Hepatocyte (in vitro differentiated cells): ENCODE measurements at regions not wholly inside any gene's neighbourhood (a gene's known extent, or its start where the extent isn't known, plus 50 kb on each side); places are given as distances from the start of the nearest gene placed in this dataset.

Experiments
- DNase-seq: peaks from one replicate; pipeline ENCODE4 v3.0.0-alpha.2; 2016; ENCODE audit warnings: low spot score
- H2AFZ ChIP-seq: fragments of 200-600 bp; sonication (generic); 2 replicates; pipeline ENCODE4 v1.6.0; 2016; ENCODE audit warnings: antibody characterized with exemption, mild to moderate bottlenecking
- H3K27ac ChIP-seq: fragments of 200-600 bp; sonication (generic); 2 replicates; pipeline ENCODE4 v1.5.1; 2016; ENCODE audit warnings: mild to moderate bottlenecking
- H3K27me3 ChIP-seq: fragments of 200-600 bp; sonication (generic); 2 replicates; pipeline ENCODE4 v1.6.1; 2016
- H3K36me3 ChIP-seq: fragments of 200-600 bp; sonication (generic); replicated peaks from 2 replicates; pipeline ENCODE4 v1.5.1; 2016; ENCODE audit warnings: low read depth; ENCODE audit not compliant: insufficient read depth
- H3K4me1 ChIP-seq: fragments of 200-600 bp; sonication (generic); 2 replicates; pipeline ENCODE4 v1.5.1; 2016; ENCODE audit warnings: mild to moderate bottlenecking, moderate library complexity; ENCODE audit not compliant: insufficient read depth
- H3K4me2 ChIP-seq: fragments of 200-600 bp; sonication (generic); 2 replicates; pipeline ENCODE4 v1.6.0; 2016
- H3K4me3 ChIP-seq: fragments of 200-600 bp; sonication (generic); 2 replicates; pipeline ENCODE4 v1.5.1; 2016; ENCODE audit warnings: mild to moderate bottlenecking
- H3K79me2 ChIP-seq: fragments of 200-600 bp; sonication (generic); 2 replicates; pipeline ENCODE4 v1.6.0; 2017; ENCODE audit warnings: mild to moderate bottlenecking
- H3K9me2 ChIP-seq: fragments of 200-600 bp; sonication (generic); replicated peaks from 2 replicates; pipeline ENCODE4 v1.6.0; 2017; ENCODE audit warnings: mild to moderate bottlenecking; ENCODE audit not compliant: insufficient read depth
- H3K9me3 ChIP-seq: fragments of 200-600 bp; sonication (generic); 2 replicates; pipeline ENCODE4 v1.5.1; 2016; ENCODE audit warnings: low read depth, mild to moderate bottlenecking
- H4K20me1 ChIP-seq: fragments of 200-600 bp; sonication (generic); 2 replicates; pipeline ENCODE4 v1.6.0; 2016; ENCODE audit warnings: mild to moderate bottlenecking; ENCODE audit not compliant: insufficient read depth, poor library complexity, severe bottlenecking
- CTCF ChIP-seq: fragments of 200-600 bp; sonication (generic); IDR thresholded peaks from 2 replicates; pipeline ENCODE4 v1.5.1; 2016; ENCODE audit warnings: antibody characterized with exemption, mild to moderate bottlenecking; ENCODE audit not compliant: poor library complexity
- EZH2 ChIP-seq: fragments of 200-600 bp; sonication (generic); IDR thresholded peaks from 2 replicates; pipeline ENCODE4 v1.6.1; 2016; ENCODE audit warnings: antibody characterized with exemption, mild to moderate bottlenecking, borderline replicate concordance
- EZH2phosphoT487 ChIP-seq: fragments of 200-600 bp; sonication (generic); IDR thresholded peaks from one replicate; pipeline ENCODE4 v1.6.1; 2018; ENCODE audit warnings: antibody characterized with exemption, mild to moderate bottlenecking, low read depth, moderate library complexity; ENCODE audit not compliant: unreplicated experiment, severe bottlenecking
- WGBS: methylation state at CpG from one replicate; pipeline ENCODE4 v1.1.6; 2016; ENCODE audit warnings: low lambda C conversion rate; ENCODE audit errors: missing lambda C conversion rate; 5-methylcytosine and 5-hydroxymethylcytosine counted together

GRCh38 chr5:116746668-116747067, 172.0 kb upstream of the SEMA6A start:
- no peaks in the 10 kb centered on the region for H4K20me1 ChIP-seq
- no peaks in the 10 kb centered on the region for H3K9me3 ChIP-seq
- H3K79me2 ChIP-seq: no peaks in the 10 kb centered on the region
- WGBS: 70% methylated on average over 3 of the region's 3 CpGs
- H3K4me2 ChIP-seq: no peak overlapping the region
- H3K4me1 ChIP-seq: no peaks in the 10 kb centered on the region
- H3K9me2 ChIP-seq: no peaks in the 10 kb centered on the region
- no peak for DNase-seq
- no peaks in the 10 kb centered on the region for H3K27me3 ChIP-seq
- TF ChIP-seq EZH2phosphoT487 (no peak), EZH2 (no peak), CTCF (no peak)
- H3K4me3 ChIP-seq: no peak overlapping the region
- H3K36me3 ChIP-seq: no peaks in the 10 kb centered on the region
- H3K27ac ChIP-seq: no peak overlapping the region
- no peak overlapping the region for H2AFZ ChIP-seq

- H3K9me3 ChIP-seq: no peaks in the 10 kb centered on the region
- no peaks in the 10 kb centered on the region for H3K79me2 ChIP-seq
- no peaks in the 10 kb centered on the region for H3K27me3 ChIP-seq
- no peak overlapping the region for H2AFZ ChIP-seq
- no peak for DNase-seq
- 100% methylated on average over 1 of the region's 1 CpG for WGBS
- H3K27ac ChIP-seq: no peak overlapping the region
- no peak overlapping the region for H3K4me2 ChIP-seq
- H3K4me3 ChIP-seq: no peak overlapping the region
- H3K36me3 ChIP-seq: no peaks in the 10 kb centered on the region
- no peaks in the 10 kb centered on the region for H3K9me2 ChIP-seq
- TF ChIP-seq CTCF: no peak
- no peak for TF ChIP-seq EZH2phosphoT487
- no peak for TF ChIP-seq EZH2
- H3K4me1 ChIP-seq: no peaks in the 10 kb centered on the region
- H4K20me1 ChIP-seq: no peaks in the 10 kb centered on the region
Measured at GRCh38 chr5:116740771-116741170, 166.1 kb upstream of the SEMA6A start.

- no peak overlapping the region for H3K4me3 ChIP-seq
- H3K27me3 ChIP-seq: no peaks in the 10 kb centered on the region
- no peaks in the 10 kb centered on the region for H3K9me3 ChIP-seq
- H3K9me2 ChIP-seq: no peaks in the 10 kb centered on the region
- no peaks in the 10 kb centered on the region for H3K79me2 ChIP-seq
- WGBS: 37% methylated on average over 9 of the region's 9 CpGs
- peak overlapping the region; percentile 48 for H3K4me2 ChIP-seq
- TF ChIP-seq EZH2 (no peak), EZH2phosphoT487 (no peak), CTCF (no peak)
- no peak overlapping the region for H3K27ac ChIP-seq
- DNase-seq: no peak
- no peak overlapping the region for H2AFZ ChIP-seq
- H3K36me3 ChIP-seq: no peaks in the 10 kb centered on the region
- no peaks in the 10 kb centered on the region for H4K20me1 ChIP-seq
- H3K4me1 ChIP-seq: peaks cover 8% of the 10 kb centered on the region
Measured at GRCh38 chr5:116739571-116739970, 164.9 kb upstream of the SEMA6A start.
